HG03460 (cell line): ENCODE measurements at regions not wholly inside any gene's neighbourhood (a gene's known extent, or its start where the extent isn't known, plus 50 kb on each side); places are given as distances from the start of the nearest gene placed in this dataset.

Source experiments
- ATAC-seq: cut with Tn5 transposase; IDR thresholded peaks from one replicate; pipeline ENCODE4 v1.9.1; 2021; ENCODE audit not compliant: unreplicated experiment

GRCh38 chr2:217081799-217082198 is 221.9 kb upstream of the TNP1 start:
- ATAC-seq, result no peak

- ATAC-seq, result no peak
Observed at GRCh38 chr2:217079165-217079564, 219.3 kb upstream of the TNP1 start.

GRCh38 chr2:217077831-217078407 is 218.1 kb upstream of the TNP1 start:
- no peak for ATAC-seq

- no peak for ATAC-seq
Observed at GRCh38 chr2:217076657-217077232, 216.9 kb upstream of the TNP1 start.

- no peak for ATAC-seq
Observed at GRCh38 chr2:217076058-217076435, 216.2 kb upstream of the TNP1 start.

- ATAC-seq, result no peak
Observed at GRCh38 chr2:217075268-217076057, 215.6 kb upstream of the TNP1 start.

GRCh38 chr2:217074576-217075255 is 214.9 kb upstream of the TNP1 start:
- no peak for ATAC-seq

- ATAC-seq, result no peak
Observed at GRCh38 chr2:217071416-217071815, 211.6 kb upstream of the TNP1 start.

GRCh38 chr2:217070611-217071010 is 210.7 kb upstream of the TNP1 start:
- no peak for ATAC-seq

GRCh38 chr2:217070043-217070430 is 210.2 kb upstream of the TNP1 start:
- no peak for ATAC-seq

GRCh38 chr2:217069263-217070042 is 209.6 kb upstream of the TNP1 start:
- no peak for ATAC-seq

GRCh38 chr2:217068677-217069250 is 208.9 kb upstream of the TNP1 start:
- no peak for ATAC-seq

GRCh38 chr2:217067787-217068186 is 207.9 kb upstream of the TNP1 start:
- ATAC-seq, result no peak

GRCh38 chr2:217066510-217067270 is 206.8 kb upstream of the TNP1 start:
- ATAC-seq, result no peak

- ATAC-seq, result no peak
Observed at GRCh38 chr2:217065695-217066405, 206.0 kb upstream of the TNP1 start.

- ATAC-seq, result no peak
Observed at GRCh38 chr2:217065012-217065290, 205.1 kb upstream of the TNP1 start.

GRCh38 chr2:217064234-217065011 is 204.6 kb upstream of the TNP1 start:
- ATAC-seq, result no peak

- ATAC-seq, result no peak
Observed at GRCh38 chr2:217063238-217063755, 203.4 kb upstream of the TNP1 start.

GRCh38 chr2:217062768-217063167 is 202.9 kb upstream of the TNP1 start:
- no peak for ATAC-seq
